K562 (cell line): ENCODE measurements at regions not wholly inside any gene's neighbourhood (a gene's known extent, or its start where the extent isn't known, plus 50 kb on each side); places are given as distances from the start of the nearest gene placed in this dataset.

ENCODE experiments used
- DIDO1 ChIP-seq: fragments of 450-650 bp; IDR thresholded peaks from 2 replicates; pipeline ENCODE4 v1.6.1; 2016; ENCODE audit warnings: low read depth, missing biosample characterization, missing genetic modification characterization
- MYBL2 ChIP-seq, 2 experiments: fragments of 450-650 bp in 1 of 2; sonication (generic) in 1 of 2; formaldehyde crosslinking in 1 of 2; IDR thresholded peaks; 2 replicates each; pipeline versions ENCODE4 v1.6.1 to v1.8.1; 2017 to 2022; ENCODE audit warnings: borderline replicate concordance in 1 of 2, inconsistent platforms in 1 of 2, low read depth in 1 of 2, mild to moderate bottlenecking in 1 of 2, missing genetic modification reagents in 1 of 2, moderate library complexity in 1 of 2
- SP1 ChIP-seq: sonication (generic); formaldehyde crosslinking; IDR thresholded peaks from 2 replicates; pipeline ENCODE4 v1.8.1; 2022; ENCODE audit warnings: mild to moderate bottlenecking, missing genetic modification reagents
- ZBTB8A ChIP-seq: fragments of 450-650 bp; IDR thresholded peaks from 2 replicates; pipeline ENCODE4 v1.6.1; 2018; ENCODE audit warnings: mild to moderate bottlenecking, moderate library complexity; ENCODE audit not compliant: partially characterized antibody
- ZNF584 ChIP-seq: fragments of 200-800 bp; sonication (Bioruptor generic); IDR thresholded peaks from 2 replicates; pipeline ENCODE4 v1.6.1; 2016; ENCODE audit warnings: low read depth, mild to moderate bottlenecking, missing genetic modification characterization, missing compliant biosample characterization
- ZNF589 ChIP-seq: fragments of 200-800 bp; sonication (Bioruptor generic); IDR thresholded peaks from 2 replicates; pipeline ENCODE4 v1.6.1; 2016; ENCODE audit warnings: low read depth, missing genetic modification characterization, missing compliant biosample characterization
- ZNF699 ChIP-seq: fragments of 250-450 bp; sonication (Bioruptor Pico); IDR thresholded peaks from 2 replicates; pipeline ENCODE4 v1.8.0; 2021; ENCODE audit warnings: mild to moderate bottlenecking, moderate library complexity; ENCODE audit not compliant: insufficient replicate concordance
- ZNF785 ChIP-seq: fragments of 250-450 bp; sonication (Bioruptor Pico); IDR thresholded peaks from 2 replicates; pipeline ENCODE4 v1.4.0; 2020; ENCODE audit warnings: mild to moderate bottlenecking
- ZNF79 ChIP-seq: fragments of 250-450 bp; sonication (Bioruptor Pico); IDR thresholded peaks from 2 replicates; pipeline ENCODE4 v1.4.0; 2020; ENCODE audit warnings: low read depth, mild to moderate bottlenecking, moderate library complexity
- TF ChIP-seq, protein P1 (sequence below): sonication (generic); formaldehyde crosslinking; IDR thresholded peaks from 2 replicates; pipeline ENCODE4 v1.8.0; 2023; ENCODE audit warnings: missing genetic modification reagents, mild to moderate bottlenecking, borderline replicate concordance
- TF ChIP-seq, protein P2 (sequence below), 2 experiments: fragments of 450-650 bp in 1 of 2; sonication (generic) in 1 of 2; formaldehyde crosslinking in 1 of 2; IDR thresholded peaks; 2 replicates each; pipeline versions ENCODE4 v1.7.1 to v1.9.0; 2016 to 2022; ENCODE audit warnings: inconsistent platforms in 1 of 2, mild to moderate bottlenecking in 1 of 2, missing genetic modification reagents in 1 of 2

DNA sequence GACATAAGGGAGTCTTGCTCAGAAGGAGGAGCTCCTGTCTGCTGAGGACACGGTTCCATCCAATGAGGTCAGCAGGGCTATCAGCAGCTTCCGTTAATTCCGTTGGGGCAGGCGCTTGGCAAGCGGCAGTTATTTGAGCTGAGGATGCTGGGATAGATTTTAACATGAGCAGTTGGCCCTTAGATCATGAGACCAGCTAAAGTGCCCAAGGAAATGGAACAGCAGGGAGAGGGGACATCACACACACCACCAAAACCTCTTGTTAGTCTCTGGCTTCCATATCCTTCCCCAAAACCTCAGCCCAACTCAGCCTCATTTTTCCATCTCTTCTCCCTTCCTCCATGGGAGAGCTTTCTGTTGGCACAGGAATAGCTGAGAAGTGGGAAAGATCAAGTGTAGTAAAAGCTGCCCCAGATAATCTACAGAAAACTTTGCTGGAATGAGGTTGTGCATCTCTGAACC lies 138.7 kb upstream of the PZP start (continued):
- TF ChIP-seq DIDO1 (tag) (no peak), ZNF785 (CRISPR knock-in tag) (no peak), ZNF589 (peak; percentile 88), MYBL2 (IDR thresholded peaks at IDR 0.05; ENCODE audit: low read depth) (0 out of 2 replicates have a peak, but pooled peaks have one; percentile 32), MYBL2 (CRISPR knock-in tag; IDR thresholded peaks at IDR 0.05; ENCODE audit: borderline replicate concordance) (no peak), ZBTB8A (no peak), SP1 (no peak), ZNF79 (CRISPR knock-in tag) (peak; percentile 14; the same call in 1 of the 2 replicates), ZNF584 (CRISPR knock-in tag) (peak; percentile 83; the same call in 1 of the 2 replicates), ZNF699 (no peak)
- TF ChIP-seq, protein P1, sequence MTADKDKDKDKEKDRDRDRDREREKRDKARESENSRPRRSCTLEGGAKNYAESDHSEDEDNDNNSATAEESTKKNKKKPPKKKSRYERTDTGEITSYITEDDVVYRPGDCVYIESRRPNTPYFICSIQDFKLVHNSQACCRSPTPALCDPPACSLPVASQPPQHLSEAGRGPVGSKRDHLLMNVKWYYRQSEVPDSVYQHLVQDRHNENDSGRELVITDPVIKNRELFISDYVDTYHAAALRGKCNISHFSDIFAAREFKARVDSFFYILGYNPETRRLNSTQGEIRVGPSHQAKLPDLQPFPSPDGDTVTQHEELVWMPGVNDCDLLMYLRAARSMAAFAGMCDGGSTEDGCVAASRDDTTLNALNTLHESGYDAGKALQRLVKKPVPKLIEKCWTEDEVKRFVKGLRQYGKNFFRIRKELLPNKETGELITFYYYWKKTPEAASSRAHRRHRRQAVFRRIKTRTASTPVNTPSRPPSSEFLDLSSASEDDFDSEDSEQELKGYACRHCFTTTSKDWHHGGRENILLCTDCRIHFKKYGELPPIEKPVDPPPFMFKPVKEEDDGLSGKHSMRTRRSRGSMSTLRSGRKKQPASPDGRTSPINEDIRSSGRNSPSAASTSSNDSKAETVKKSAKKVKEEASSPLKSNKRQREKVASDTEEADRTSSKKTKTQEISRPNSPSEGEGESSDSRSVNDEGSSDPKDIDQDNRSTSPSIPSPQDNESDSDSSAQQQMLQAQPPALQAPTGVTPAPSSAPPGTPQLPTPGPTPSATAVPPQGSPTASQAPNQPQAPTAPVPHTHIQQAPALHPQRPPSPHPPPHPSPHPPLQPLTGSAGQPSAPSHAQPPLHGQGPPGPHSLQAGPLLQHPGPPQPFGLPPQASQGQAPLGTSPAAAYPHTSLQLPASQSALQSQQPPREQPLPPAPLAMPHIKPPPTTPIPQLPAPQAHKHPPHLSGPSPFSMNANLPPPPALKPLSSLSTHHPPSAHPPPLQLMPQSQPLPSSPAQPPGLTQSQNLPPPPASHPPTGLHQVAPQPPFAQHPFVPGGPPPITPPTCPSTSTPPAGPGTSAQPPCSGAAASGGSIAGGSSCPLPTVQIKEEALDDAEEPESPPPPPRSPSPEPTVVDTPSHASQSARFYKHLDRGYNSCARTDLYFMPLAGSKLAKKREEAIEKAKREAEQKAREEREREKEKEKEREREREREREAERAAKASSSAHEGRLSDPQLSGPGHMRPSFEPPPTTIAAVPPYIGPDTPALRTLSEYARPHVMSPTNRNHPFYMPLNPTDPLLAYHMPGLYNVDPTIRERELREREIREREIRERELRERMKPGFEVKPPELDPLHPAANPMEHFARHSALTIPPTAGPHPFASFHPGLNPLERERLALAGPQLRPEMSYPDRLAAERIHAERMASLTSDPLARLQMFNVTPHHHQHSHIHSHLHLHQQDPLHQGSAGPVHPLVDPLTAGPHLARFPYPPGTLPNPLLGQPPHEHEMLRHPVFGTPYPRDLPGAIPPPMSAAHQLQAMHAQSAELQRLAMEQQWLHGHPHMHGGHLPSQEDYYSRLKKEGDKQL: no peak
- TF ChIP-seq, protein P2, sequence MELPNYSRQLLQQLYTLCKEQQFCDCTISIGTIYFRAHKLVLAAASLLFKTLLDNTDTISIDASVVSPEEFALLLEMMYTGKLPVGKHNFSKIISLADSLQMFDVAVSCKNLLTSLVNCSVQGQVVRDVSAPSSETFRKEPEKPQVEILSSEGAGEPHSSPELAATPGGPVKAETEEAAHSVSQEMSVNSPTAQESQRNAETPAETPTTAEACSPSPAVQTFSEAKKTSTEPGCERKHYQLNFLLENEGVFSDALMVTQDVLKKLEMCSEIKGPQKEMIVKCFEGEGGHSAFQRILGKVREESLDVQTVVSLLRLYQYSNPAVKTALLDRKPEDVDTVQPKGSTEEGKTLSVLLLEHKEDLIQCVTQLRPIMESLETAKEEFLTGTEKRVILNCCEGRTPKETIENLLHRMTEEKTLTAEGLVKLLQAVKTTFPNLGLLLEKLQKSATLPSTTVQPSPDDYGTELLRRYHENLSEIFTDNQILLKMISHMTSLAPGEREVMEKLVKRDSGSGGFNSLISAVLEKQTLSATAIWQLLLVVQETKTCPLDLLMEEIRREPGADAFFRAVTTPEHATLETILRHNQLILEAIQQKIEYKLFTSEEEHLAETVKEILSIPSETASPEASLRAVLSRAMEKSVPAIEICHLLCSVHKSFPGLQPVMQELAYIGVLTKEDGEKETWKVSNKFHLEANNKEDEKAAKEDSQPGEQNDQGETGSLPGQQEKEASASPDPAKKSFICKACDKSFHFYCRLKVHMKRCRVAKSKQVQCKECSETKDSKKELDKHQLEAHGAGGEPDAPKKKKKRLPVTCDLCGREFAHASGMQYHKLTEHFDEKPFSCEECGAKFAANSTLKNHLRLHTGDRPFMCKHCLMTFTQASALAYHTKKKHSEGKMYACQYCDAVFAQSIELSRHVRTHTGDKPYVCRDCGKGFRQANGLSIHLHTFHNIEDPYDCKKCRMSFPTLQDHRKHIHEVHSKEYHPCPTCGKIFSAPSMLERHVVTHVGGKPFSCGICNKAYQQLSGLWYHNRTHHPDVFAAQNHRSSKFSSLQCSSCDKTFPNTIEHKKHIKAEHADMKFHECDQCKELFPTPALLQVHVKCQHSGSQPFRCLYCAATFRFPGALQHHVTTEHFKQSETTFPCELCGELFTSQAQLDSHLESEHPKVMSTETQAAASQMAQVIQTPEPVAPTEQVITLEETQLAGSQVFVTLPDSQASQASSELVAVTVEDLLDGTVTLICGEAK (IDR thresholded peaks at IDR 0.05): no peak
- TF ChIP-seq, protein P2 (CRISPR knock-in tag; IDR thresholded peaks at IDR 0.05): no peak
